Stimulated activated CD4-positive, alpha-beta T cell treated with anti-CD3 and anti-CD28 coated beads, TNF-alpha, amount 100 ng/mL, for 24 hours (primary cell): ENCODE measurements at regions not wholly inside any gene's neighbourhood (a gene's known extent, or its start where the extent isn't known, plus 50 kb on each side); places are given as distances from the start of the nearest gene placed in this dataset.
"Not testable (repeated sequence)": the region's sequence is repeated elsewhere in the genome, so short reads cannot be mapped to it uniquely, and the experiment has no call there.

Experiments used
- DNase-seq, 3 experiments: peaks; one replicate each; pipeline ENCODE4 v3.0.0-alpha.2; 2020; ENCODE audit warnings: low read depth in 3 of 3

GRCh38 chr10:124243702-124244121 lies 150.3 kb upstream of the CHST15 start:
- DNase-seq, result no peak

DNA sequence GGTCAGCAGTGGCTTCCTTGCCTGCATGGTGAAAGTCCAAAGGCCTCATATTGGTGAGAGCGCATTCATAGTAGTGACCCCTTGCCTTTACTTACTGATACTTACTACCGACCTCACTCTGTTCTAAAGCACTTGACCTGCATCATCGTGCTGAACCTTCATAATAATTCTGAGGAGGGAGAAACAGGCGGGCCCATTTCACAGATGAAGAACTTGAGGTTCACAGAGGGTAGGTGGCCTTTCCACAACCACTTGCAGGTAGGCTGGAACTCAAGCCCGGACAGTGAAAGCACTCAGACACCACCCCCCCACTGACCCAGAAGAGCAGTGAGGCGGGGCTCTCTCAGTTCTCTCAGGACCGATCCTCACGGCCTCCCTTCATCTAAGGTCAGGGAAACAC lies 149.4 kb upstream of the CHST15 start:
- no peak for DNase-seq

- no peak for DNase-seq
Observed at GRCh38 chr10:124242365-124242764, 149.0 kb upstream of the CHST15 start.

DNA sequence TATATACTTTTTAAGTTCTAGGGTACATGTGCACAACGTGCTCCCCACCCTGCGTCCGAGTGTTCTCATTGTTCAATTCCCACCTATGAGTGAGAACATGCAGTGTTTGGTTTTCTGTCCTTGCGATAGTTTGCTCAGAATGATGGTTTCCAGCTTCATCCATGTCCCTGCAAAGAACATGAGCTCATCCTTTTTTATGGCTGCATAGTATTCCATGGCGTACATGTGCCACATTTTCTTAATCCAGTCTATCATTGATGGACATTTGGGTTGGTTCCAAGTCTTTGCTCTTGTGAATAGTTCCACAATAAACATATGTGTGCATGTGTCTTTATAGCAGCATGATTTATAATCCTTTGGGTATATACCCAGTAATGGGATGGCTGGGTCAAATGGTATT lies 148.1 kb upstream of the CHST15 start:
- DNase-seq, result not testable (repeated sequence)

- DNase-seq, result no peak
Observed at GRCh38 chr10:124240839-124241291, 147.5 kb upstream of the CHST15 start.

- no peak for DNase-seq
Observed at GRCh38 chr10:124239696-124240095, 146.3 kb upstream of the CHST15 start.

DNA sequence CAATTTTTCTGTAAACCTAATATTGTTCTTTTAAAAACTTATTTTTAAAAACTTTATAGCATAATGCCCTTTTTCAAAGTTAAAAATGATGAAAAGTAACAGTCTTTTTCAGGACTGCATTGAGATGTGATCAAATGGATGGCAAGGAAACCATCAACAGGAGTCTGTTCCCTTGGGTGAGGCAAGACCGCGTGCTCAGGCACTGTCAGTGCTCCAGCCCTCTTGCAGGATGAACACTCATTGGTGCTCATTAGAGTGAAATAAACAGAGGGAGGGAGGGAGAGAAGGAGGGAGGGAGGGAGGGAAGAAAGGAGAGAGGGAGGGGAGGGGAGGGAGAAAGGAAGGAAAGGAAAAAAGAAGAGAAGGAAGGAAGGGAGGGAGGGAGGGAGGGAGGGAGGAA lies 145.7 kb upstream of the CHST15 start:
- DNase-seq, result no peak

DNA sequence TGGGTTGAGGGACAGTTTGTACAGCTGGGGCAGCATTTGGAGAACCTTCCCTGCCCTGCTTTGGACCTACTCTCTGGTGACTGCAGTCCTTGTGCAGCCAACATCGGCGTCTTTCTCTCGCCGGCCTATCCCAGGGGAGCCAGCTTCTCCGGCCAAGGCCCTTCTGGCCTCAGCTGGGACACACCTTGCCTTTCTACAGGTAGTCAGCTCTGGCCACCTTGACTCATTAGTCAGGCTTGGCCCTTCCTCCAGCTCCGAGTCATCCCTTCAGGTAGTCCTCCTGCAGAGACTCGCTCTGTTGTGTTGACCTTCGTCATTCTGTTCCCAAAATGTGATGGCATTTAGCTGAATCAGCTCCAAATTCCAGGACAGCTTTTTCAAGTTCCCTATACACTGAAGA lies 145.0 kb upstream of the CHST15 start:
- no peak for DNase-seq

- DNase-seq, result no peak
Observed at GRCh38 chr10:124237282-124237961, 144.0 kb upstream of the CHST15 start.

- DNase-seq, result no peak
Observed at GRCh38 chr10:124236816-124237215, 143.4 kb upstream of the CHST15 start.

DNA sequence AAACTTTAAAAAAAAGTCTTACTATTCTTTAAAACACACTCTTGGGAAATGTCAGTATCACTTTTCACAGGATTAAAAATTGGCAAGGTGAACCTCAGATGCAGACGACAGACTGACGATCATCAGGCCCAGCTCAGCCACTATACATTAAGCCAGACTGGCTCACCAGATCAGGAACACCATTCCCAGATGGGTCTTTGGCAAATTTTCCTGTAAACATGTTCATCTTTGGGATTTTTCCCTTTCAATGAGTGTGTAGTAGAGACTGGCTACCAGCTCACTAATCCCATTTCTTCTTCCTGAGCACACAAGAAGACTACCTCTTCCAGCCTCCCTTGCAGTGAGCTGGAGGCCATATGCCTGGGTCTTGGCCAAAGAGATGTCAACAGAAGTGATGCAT lies 142.7 kb upstream of the CHST15 start:
- DNase-seq, result no peak

- no peak for DNase-seq
Observed at GRCh38 chr10:124235232-124235631, 141.8 kb upstream of the CHST15 start.

- DNase-seq, result no peak
Observed at GRCh38 chr10:124233546-124234138, 140.2 kb upstream of the CHST15 start.

GRCh38 chr10:124232686-124233545 lies 139.5 kb upstream of the CHST15 start:
- no peak for DNase-seq

DNA sequence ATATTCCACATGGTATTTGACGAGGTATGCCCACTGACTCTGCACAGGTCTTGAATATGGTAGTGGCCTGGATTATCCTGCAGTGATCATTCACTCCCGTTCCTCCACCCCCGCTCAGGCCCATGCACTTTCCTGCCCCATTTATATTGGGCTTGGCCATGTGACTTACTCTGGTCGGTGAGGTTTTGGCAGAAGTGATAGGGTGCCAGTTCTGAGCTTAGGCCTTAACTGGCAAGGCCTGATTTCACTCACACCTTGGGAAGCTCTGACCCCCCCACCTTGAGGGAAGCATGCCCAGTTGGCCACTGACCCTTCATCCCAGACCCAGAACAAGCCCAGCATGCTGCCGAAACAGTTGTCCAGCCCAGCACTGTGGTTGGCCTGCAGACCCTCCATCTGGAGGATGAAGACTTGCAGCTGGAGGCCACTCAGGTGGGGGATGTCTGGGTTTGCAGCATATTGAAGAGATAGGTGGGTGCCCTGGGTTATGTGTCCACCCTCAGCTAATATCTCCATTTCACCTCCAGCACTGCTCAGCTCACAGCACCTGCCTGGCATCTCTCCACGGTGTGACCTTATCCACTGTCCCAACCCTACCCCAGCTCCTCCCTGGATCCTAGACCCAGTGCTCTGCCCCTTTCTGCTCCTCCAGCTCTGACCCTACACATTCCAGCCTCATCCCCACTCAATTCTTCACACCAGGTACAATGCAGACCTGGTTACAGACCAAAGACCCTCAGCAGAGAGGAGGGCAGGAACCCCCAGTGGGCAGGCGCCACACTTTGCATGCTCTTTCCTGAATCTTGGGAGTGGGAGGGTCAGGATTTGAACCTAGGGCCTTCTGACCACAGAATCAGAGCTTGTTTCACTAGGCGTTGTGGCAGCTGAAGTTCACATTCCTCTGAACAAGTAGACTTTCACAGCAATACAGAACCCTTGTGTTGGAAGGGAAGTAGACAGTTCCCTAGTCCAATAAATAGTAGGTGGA lies 138.1 kb upstream of the CHST15 start:
- peak in 1 of 3 experiments; percentile 21 for DNase-seq

DNA sequence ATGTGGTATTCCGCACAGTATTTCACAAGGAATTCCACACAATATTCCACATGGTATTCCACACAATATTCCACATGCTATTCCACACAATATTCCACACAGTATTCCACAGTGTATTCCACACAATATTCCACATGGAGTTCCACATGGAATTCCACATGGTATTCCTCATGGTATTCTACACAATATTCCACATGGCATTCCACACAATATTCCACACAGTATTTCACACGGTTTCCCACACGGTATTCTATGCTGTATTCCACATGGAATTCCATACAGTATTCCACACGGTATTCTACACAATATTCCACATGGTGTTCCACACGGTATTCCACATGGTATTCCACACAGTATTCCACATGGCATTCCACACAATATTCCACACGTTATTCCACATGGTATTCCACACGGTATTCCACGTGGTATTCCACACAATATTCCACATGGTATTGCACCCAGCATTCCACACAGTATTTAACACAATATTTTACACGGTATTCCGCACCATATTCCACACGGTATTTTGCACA lies 137.3 kb upstream of the CHST15 start:
- DNase-seq, result no peak

- no peak for DNase-seq
Observed at GRCh38 chr10:124229989-124230634, 136.7 kb upstream of the CHST15 start.

DNA sequence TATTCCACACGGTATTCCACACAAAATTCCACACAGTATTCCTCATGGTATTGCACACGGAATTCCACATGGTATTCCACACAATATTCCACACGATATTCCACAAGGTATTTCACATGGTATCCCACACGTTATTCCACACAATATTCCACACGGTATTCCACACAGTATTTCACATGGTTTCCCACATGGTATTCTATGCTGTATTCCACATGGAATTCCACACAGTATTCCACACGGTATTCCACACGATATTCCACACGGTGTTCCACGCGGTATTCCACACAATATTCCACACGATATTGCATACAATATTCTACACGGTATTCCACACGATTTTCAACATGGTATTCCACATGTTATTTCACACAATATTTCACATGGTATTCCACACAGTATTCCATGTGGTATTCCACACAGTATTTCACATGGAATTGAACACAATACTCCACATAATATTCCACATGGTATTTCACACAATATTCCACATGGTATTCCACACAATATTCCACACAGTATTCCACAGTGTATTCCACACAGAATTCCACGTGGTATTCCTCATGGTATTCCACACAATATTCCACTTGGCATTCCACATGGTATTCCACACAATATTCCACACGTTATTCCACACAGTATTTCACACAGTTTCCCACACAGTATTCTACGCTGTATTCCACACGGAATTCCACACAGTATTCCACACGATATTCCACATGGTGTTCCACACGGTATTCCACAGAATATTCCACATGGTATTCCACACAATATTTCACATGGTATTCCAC lies 136.0 kb upstream of the CHST15 start:
- DNase-seq, result no peak

DNA sequence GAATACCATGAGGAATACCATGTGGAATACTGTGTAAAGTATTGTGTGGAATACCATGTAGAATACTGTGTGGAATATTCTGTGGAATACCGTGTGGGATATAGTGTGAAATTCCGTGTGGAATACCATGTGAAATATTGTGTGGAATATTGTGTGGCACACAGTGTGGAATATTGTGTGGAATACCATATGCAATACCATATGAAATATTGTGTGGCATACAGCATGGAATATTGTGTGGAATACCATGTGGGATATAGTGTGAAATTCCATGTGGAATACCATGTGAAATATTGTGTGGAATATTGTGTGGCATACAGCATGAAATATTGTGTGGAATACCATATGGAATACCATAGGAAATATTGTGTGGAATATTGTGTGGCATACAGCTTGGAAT lies 135.1 kb upstream of the CHST15 start:
- DNase-seq, result no peak

DNA sequence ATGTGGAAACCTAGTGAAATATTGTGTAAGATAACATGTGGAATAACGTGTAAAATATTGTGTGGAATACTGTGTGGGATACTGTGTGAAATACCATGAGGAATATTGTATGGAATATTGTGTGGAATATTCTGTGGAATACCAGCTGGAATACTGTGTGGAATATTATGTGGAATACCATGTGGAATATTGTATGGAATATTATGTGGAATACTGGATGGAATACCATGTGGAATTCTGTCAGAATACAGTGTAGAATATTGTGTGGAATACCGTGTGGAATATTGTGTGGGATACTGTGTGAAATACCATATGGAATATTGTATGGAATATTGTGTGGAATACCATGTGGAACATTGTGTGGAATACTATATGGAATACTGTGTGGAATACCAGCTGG lies 134.6 kb upstream of the CHST15 start:
- DNase-seq, result no peak
